ENCODE measurements at regions not wholly inside any gene's neighbourhood (a gene's known extent, or its start where the extent isn't known, plus 50 kb on each side); places are given as distances from the start of the nearest gene placed in this dataset.
"Not testable (repeated sequence)": the region's sequence is repeated elsewhere in the genome, so short reads cannot be mapped to it uniquely, and the experiment has no call there.

DNA sequence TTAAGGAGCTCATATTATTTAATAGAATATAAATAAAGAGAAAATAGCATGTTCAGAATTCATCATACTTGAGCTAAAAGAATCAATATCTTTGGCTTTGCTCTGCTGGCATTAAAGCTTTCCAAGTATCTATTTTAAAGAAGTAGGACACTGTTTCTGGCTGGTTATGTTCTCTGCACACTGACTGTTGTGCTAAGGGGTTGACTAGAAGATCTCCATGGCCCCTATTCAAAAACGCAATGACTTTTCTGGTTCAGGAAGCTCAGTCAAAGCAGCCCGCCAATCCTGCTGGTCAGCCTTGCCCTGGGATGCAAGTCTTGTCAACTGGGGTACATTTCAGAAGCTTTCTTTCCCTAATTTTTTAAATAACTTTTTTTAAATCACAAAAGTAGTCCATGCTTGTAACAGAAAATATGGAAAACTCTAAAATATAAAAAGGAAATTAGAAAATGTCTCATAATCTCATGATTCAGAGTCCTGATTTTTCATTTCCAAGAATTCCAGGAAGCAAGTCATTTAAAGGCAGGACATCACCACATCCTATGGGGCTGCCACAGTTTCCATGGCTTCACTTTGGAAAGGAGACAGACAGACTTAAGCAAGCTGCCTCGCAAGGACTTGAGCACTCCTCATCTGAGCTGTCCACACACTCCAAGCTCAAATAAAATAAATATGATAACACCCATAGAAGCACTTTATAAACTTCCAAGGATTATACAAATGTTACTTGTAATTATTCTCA, 195.1 kb downstream of the TXNL1 start:
- DNase-seq (ENCODE audit: low spot score) = no peak

DNA sequence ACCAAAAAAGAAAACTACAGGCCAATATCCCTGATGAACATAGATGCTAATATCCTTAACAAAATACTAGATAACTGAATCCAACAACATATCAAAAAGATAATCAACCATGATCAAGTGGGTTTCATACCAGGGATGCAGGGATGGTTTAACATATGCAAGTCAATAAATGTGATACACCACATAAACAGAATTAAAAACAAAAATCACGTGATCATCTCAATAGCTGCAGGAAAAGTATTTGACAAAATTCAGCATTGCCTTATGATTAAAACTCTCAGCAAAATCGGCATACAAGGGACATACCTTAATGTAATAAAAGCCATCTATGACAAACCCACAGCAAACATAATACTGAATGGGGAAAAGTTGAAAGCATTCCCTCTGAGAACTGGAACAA, 199.9 kb downstream of the TXNL1 start:
- DNase-seq (ENCODE audit: low spot score) = not testable (repeated sequence)

- DNase-seq (ENCODE audit: low spot score) = no peak
Observed at GRCh38 chr18:56436651-56437050, 201.7 kb downstream of the TXNL1 start.

DNA sequence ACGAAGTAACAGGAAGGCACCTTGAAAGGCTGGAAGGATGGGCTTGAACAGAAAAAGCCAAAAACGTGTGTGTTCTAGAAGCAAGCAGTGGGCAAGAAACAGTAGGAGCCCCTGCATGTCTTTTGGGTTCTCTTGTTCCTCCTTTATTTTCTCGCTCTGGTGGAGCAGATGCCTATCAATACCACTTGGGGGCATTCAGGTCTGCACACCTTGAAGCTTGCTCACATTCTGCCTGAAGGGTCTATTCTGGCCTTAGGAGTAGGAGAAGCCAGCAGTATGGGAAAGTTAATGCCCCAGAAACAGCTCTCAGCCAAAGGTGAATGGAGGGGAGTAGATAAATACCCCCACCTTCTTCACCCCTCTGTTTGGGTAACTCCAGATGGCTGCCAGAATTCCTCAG, 204.5 kb downstream of the TXNL1 start:
- DNase-seq (ENCODE audit: low spot score) = no peak

DNA sequence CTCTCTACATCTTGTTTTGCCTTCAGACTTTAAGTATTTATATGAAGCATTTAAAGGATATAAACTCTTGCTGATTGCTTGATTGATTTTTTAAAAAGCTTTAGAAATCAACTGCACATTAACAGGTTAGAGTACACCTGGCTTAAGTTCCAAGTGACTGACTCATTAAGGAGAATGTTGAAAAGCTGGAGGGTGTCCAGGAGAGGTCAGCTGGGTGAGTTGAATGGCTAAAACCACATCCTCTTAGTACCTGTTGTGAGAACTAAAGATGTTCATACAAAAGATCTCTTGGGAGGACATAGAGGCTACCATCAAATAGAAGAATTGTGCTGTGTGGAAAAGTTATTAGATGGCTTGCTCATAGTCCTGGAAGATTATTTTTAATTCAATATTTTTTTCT, 206.8 kb downstream of the TXNL1 start:
- no peak for DNase-seq (ENCODE audit: low spot score)

GRCh38 chr18:56423626-56424025, 214.8 kb downstream of the TXNL1 start:
- DNase-seq (ENCODE audit: low spot score) = no peak

DNA sequence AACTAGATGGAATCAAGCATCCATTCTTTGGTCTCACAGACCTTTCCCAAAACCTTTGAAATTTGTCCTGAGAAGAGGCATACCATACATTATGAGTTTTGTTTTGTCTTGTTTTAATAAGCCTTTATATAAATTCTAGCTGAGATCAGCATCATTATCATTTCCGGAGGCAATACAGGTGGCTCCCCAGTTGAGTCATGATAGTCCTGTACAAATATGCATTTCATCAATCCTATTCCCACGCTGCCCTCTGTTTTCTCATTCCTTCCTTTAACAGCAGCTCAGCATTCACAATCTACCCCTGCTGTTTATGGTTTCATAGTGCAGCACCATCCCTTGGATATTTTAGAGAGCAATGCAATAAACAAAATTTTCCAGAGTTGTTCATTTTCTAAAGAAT, 216.7 kb downstream of the TXNL1 start:
- DNase-seq (ENCODE audit: low spot score) = no peak

DNA sequence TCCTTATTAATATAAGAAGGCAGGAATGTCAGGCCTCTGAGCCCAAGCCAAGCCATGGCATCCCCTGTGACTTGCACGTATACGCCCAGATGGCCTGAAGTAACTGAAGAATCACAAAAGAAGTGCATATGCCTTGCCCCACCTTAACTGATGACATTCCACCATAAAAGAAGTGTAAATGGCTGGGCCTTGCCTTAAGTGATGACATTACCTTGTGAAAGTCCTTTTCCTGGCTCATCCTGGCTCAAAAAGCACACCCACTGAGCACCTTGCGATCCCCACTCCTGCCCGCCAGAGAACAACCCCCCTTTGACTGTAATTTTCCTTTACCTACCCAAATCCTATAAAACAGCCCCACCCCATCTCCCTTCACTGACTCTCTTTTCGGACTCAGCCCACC, 217.5 kb downstream of the TXNL1 start:
- DNase-seq (ENCODE audit: low spot score) = not testable (repeated sequence)

DNA sequence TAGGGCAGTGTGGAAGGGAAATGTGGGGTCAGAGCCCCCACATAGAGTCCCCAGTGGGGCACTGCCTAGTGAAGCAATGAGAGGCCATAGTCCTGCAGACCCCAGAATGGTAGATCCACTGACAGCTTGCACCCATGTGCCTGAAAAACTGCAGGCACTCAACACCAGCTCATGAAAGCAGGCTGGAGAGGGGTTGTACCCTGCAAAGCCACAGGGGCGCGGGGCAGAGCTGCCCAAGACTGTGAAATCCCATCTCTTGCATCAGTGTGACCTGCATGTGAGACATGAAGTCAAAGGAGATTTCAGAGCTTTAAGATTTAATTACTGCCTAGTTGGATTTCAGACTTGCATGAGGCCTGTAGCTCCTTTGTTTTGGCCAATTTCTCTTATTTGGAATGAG, 224.0 kb downstream of the TXNL1 start:
- DNase-seq (ENCODE audit: low spot score) = no peak

- no peak for DNase-seq (ENCODE audit: low spot score)
Observed at GRCh38 chr18:56413862-56414261, 224.5 kb downstream of the TXNL1 start.

DNA sequence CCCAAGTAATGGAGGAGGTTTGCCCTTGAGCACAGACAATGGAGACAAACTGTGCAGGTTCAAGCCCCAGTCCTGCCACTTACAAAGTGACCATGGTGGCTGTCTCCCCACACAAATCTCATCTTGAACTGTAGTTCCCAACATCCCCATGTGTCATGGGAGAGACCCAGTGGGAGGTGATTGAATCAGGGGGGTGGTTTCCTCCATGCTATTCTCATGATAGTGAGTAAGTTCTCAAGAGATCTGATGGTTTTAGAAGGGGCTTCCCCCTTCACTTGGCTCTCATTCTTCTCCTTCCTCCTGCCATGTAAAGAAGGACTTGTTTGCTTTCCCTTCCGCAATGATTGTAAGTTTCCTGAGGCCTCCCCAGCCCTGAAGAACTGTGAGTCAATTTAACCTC, 225.4 kb downstream of the TXNL1 start:
- DNase-seq (ENCODE audit: low spot score) = no peak

GRCh38 chr18:56409736-56410135, 228.7 kb downstream of the TXNL1 start:
- no peak for DNase-seq (ENCODE audit: low spot score)

GRCh38 chr18:56407646-56408180, 230.7 kb downstream of the TXNL1 start:
- no peak for DNase-seq (ENCODE audit: low spot score)

GRCh38 chr18:56402872-56403516, 235.4 kb downstream of the TXNL1 start:
- no peak for DNase-seq (ENCODE audit: low spot score)

DNA sequence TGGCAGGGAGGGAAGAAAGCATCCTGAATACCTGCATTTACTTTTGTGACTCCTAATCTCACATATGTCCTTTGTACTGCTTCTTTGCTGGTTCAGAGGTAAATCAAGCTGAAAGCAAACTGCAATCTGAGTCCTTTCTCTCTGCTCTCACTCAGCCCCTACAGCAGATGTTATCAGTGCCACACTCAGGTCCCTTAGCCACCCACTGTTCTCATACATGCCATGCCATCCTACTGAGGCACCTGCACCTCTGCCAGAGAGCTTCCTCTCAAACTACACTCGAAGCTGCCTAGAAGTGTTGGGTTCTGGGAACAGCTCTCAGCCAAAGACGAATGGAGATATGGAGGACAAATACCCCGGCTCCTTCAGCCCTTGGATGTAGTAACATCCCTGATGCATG, 244.5 kb downstream of the TXNL1 start:
- DNase-seq (ENCODE audit: low spot score) = no peak

DNA sequence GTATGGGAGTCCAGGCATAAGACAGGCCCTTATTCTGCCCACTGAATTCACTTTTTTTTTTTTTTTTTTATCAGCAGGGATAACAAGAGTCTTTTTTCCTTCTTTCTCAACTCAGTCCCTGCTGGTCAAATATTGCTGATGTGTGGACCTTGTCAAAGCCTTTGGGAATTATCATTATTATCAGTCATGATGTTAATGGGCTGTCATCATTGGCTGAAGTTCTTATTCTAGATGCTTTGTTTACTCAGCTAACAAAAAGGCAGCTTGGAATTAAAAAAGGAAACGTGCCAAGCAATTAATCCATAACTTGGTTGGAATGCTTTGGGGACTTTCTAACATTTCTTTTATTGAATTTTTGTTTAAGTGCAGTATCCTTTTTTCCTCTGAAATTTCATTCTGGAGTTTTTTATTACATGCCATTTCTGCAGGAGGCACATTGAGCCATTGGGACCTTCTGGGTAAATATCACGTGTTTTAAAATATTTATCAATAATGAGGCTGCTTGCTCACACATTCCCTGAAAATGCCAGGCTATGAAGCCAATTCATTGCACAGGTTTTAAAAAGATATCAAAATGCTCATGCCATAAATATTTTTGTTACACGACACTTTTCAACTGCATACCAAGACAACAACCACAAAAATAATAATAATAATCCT, 246.3 kb downstream of the TXNL1 start:
- no peak for DNase-seq (ENCODE audit: low spot score)

DNA sequence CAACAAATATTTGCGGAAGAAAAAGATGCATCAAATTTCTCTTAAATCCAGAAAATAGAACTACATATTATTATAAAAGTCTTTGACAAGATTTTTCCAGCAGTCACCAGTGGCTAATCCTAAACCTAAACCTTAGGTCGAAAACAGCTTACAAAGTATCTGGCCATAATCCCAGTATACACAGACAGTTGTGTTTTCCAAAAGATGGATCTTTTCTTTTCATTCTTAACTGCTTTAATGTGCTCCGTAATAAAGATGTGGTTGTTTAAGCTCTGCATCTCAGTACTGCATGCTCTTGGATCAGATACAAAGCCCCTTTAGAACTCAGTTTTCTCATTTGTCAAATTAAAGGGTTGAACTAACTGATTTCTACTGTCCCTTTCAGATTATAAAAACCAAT, 247.8 kb downstream of the TXNL1 start:
- DNase-seq (ENCODE audit: low spot score) = no peak

DNA sequence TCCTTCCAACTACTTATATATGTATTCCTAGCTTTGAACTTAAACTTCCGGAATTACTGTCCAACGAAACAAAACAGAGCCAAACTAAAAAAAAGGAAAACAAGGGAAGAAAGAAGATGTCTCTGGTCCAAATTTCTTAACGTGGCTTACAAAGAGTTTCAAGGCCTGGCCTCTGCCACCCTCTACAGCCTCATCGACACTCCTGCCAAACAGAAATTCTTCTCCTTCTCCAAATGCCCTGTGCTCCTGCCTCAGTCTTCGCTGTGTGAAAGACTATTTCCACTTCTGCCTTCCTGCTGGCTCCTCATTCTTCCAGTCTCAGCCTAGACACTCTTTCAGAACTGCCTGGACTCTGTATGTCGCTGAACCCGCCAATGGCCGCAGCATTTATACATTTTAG, 249.2 kb downstream of the TXNL1 start:
- DNase-seq (ENCODE audit: low spot score) = no peak

DNA sequence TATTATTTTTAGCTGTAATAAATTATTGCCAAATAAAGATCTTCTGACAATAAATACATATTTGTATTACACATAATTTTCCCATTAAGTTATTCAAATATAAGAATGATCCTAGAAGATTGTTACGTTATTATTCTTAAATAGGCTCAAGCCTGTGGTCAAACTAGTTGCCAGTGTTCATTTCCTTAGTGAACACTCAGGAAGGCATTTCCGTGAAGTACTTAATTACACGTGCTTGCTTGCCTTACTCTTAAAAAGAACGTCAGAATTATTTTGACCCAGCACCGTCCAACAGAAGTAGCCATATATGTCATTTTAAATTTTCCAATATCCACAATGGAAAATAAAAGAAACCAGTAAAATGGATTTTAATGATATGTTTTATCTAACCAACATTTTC, 249.8 kb downstream of the TXNL1 start:
- DNase-seq (ENCODE audit: low spot score) = no peak

DNA sequence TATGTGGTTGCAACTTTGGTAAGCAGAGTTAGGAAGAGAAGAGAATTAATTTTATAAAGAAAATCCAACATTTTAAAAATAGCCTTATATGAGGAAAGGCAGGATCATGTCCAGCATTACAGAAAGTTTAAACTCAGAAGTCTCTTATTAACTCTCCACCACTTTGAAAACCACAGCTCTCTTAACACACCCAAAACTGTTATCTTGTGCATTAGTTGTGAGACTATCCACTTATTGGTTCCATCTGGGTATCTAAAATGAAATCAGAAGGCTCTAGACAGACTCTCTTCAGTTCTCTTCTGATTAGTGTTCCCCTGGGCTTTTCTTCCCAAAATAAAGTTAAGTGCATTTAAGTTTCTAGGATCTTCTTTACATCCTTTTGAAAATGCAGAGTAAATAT, 251.5 kb downstream of the TXNL1 start:
- DNase-seq (ENCODE audit: low spot score) = no peak

DNA sequence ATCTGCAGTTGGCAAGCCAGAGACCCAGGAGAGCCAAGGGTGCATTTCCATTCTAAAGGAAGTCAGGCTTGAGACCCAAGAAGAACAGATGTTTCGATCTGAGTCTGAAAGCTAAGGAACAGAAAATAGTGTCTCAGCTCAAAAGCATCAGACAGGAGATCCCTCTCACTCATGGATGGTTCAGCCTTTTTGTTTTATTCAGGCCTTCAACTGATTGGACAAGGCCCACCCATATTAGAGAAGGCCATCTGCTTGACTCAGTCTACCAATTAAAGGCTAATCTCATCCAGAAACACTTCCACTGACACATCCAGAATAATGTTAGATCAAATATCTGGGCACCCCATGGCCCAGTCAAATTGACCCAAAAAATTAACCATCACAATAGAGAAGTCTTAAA, 255.0 kb downstream of the TXNL1 start:
- DNase-seq (ENCODE audit: low spot score) = no peak

DNA sequence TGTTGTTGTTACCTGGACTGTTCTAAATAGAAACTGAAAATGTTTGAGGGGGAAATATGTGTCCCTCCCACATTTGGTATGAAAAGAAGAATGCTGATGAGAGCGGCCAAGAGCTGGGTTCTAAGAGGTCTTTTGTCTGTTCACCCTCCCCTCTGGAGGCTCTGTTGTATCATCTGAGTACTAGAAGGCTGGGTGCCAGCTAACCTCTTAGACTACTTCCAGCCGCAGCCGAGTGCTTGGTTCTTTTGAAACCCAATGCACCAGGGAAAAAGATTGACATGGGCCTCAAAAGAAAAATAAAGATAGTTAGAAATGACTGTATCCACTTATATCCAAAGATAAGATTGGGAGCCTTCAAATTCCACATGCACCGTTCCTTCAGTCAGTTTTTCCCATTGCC, 255.9 kb downstream of the TXNL1 start:
- no peak for DNase-seq (ENCODE audit: low spot score)

GRCh38 chr18:56381196-56381595, 257.2 kb downstream of the TXNL1 start:
- no peak for DNase-seq (ENCODE audit: low spot score)
